SJCRH30 (cell line): ENCODE measurements at regions not wholly inside any gene's neighbourhood (a gene's known extent, or its start where the extent isn't known, plus 50 kb on each side); places are given as distances from the start of the nearest gene placed in this dataset.

Experiments used
- DNase-seq, 2 experiments: peaks; one replicate each; pipeline ENCODE4 v3.0.0-alpha.2; 2015 to 2020
- H3K27ac ChIP-seq: fragments of 250-450 bp; sonication (Bioruptor Pico); 2 replicates; pipeline ENCODE4 v1.5.1; 2020; ENCODE audit warnings: mild to moderate bottlenecking, moderate library complexity
- H3K27me3 ChIP-seq: fragments of 250-450 bp; sonication (Bioruptor Pico); 2 replicates; pipeline ENCODE4 v1.5.1; 2020; ENCODE audit warnings: mild to moderate bottlenecking, moderate library complexity
- H3K36me3 ChIP-seq: fragments of 250-450 bp; sonication (Bioruptor Pico); 2 replicates; pipeline ENCODE4 v1.5.1; 2020; ENCODE audit warnings: mild to moderate bottlenecking, moderate library complexity
- H3K4me1 ChIP-seq: fragments of 250-450 bp; sonication (Bioruptor Pico); 2 replicates; pipeline ENCODE4 v1.5.1; 2020; ENCODE audit warnings: mild to moderate bottlenecking, moderate library complexity
- H3K4me3 ChIP-seq: fragments of 250-450 bp; sonication (Bioruptor Pico); 2 replicates; pipeline ENCODE4 v1.5.1; 2020; ENCODE audit warnings: mild to moderate bottlenecking, moderate library complexity
- H3K9me3 ChIP-seq: fragments of 250-450 bp; sonication (Bioruptor Pico); replicated peaks from 2 replicates; pipeline ENCODE4 v1.5.1; 2020; ENCODE audit warnings: mild to moderate bottlenecking, moderate library complexity

- Histone ChIP-seq H3K9me3 (no peaks in the 10 kb centered on the region), H3K27me3 (no peaks in the 10 kb centered on the region), H3K4me1 (no peaks in the 10 kb centered on the region), H3K4me3 (no peak overlapping the region), H3K27ac (no peak overlapping the region), H3K36me3 (no peaks in the 10 kb centered on the region)
- peak in 1 of 2 experiments; percentile 4 for DNase-seq
These were observed 190.8 kb upstream of the TOPAZ1 start for GRCh38 chr3:44050867-44051266.

GRCh38 chr3:44055951-44056350 is 185.7 kb upstream of the TOPAZ1 start:
- Histone ChIP-seq H3K36me3 (no peaks in the 10 kb centered on the region), H3K4me1 (no peaks in the 10 kb centered on the region), H3K4me3 (no peak overlapping the region), H3K9me3 (no peaks in the 10 kb centered on the region), H3K27ac (no peak overlapping the region), H3K27me3 (no peaks in the 10 kb centered on the region)
- DNase-seq: no peak

- H3K27me3 ChIP-seq: no peaks in the 10 kb centered on the region
- no peaks in the 10 kb centered on the region for H3K36me3 ChIP-seq
- no peak for DNase-seq
- no peaks in the 10 kb centered on the region for H3K4me1 ChIP-seq
- no peak overlapping the region for H3K4me3 ChIP-seq
- H3K27ac ChIP-seq: no peak overlapping the region
- no peaks in the 10 kb centered on the region for H3K9me3 ChIP-seq
These were observed 185.0 kb upstream of the TOPAZ1 start for GRCh38 chr3:44056446-44057240.

- no peaks in the 10 kb centered on the region for H3K27me3 ChIP-seq
- DNase-seq: no peak
- H3K27ac ChIP-seq: no peak overlapping the region
- H3K36me3 ChIP-seq: no peaks in the 10 kb centered on the region
- H3K4me3 ChIP-seq: no peak overlapping the region
- no peaks in the 10 kb centered on the region for H3K4me1 ChIP-seq
- H3K9me3 ChIP-seq: no peaks in the 10 kb centered on the region
These were observed 183.4 kb upstream of the TOPAZ1 start for GRCh38 chr3:44058022-44058867.

GRCh38 chr3:44058868-44059203 is 182.8 kb upstream of the TOPAZ1 start:
- Histone ChIP-seq H3K27ac (no peak overlapping the region), H3K4me1 (no peaks in the 10 kb centered on the region), H3K27me3 (no peaks in the 10 kb centered on the region), H3K4me3 (no peak overlapping the region), H3K36me3 (no peaks in the 10 kb centered on the region), H3K9me3 (no peaks in the 10 kb centered on the region)
- DNase-seq: no peak

- Histone ChIP-seq H3K4me1 (no peaks in the 10 kb centered on the region), H3K4me3 (no peak overlapping the region), H3K27ac (no peak overlapping the region), H3K9me3 (no peaks in the 10 kb centered on the region), H3K36me3 (no peaks in the 10 kb centered on the region), H3K27me3 (no peaks in the 10 kb centered on the region)
- no peak for DNase-seq
These were observed 181.5 kb upstream of the TOPAZ1 start for GRCh38 chr3:44060164-44060563.

- Histone ChIP-seq H3K9me3 (no peaks in the 10 kb centered on the region), H3K36me3 (no peaks in the 10 kb centered on the region), H3K4me1 (no peaks in the 10 kb centered on the region), H3K27ac (no peak overlapping the region), H3K4me3 (no peak overlapping the region), H3K27me3 (no peaks in the 10 kb centered on the region)
- no peak for DNase-seq
These were observed 180.4 kb upstream of the TOPAZ1 start for GRCh38 chr3:44061268-44061667.

- Histone ChIP-seq H3K27me3 (no peaks in the 10 kb centered on the region), H3K36me3 (no peaks in the 10 kb centered on the region), H3K27ac (no peak overlapping the region), H3K9me3 (no peaks in the 10 kb centered on the region), H3K4me3 (no peak overlapping the region), H3K4me1 (no peaks in the 10 kb centered on the region)
- no peak for DNase-seq
These were observed 179.7 kb upstream of the TOPAZ1 start for GRCh38 chr3:44061961-44062360.

GRCh38 chr3:44065311-44066094 is 176.2 kb upstream of the TOPAZ1 start:
- Histone ChIP-seq H3K4me1 (no peaks in the 10 kb centered on the region), H3K27ac (no peak overlapping the region), H3K9me3 (no peaks in the 10 kb centered on the region), H3K4me3 (no peak overlapping the region), H3K27me3 (no peaks in the 10 kb centered on the region), H3K36me3 (no peaks in the 10 kb centered on the region)
- DNase-seq: no peak

GRCh38 chr3:44066806-44067205 is 174.9 kb upstream of the TOPAZ1 start:
- Histone ChIP-seq H3K27me3 (no peaks in the 10 kb centered on the region), H3K36me3 (no peaks in the 10 kb centered on the region), H3K9me3 (no peaks in the 10 kb centered on the region), H3K4me1 (no peaks in the 10 kb centered on the region), H3K4me3 (no peak overlapping the region), H3K27ac (no peak overlapping the region)
- no peak for DNase-seq

- no peaks in the 10 kb centered on the region for H3K9me3 ChIP-seq
- H3K27ac ChIP-seq: no peak overlapping the region
- no peaks in the 10 kb centered on the region for H3K36me3 ChIP-seq
- no peaks in the 10 kb centered on the region for H3K27me3 ChIP-seq
- no peaks in the 10 kb centered on the region for H3K4me1 ChIP-seq
- H3K4me3 ChIP-seq: no peak overlapping the region
- DNase-seq: no peak
These were observed 174.3 kb upstream of the TOPAZ1 start for GRCh38 chr3:44067431-44067830.

- H3K36me3 ChIP-seq: no peaks in the 10 kb centered on the region
- no peak overlapping the region for H3K27ac ChIP-seq
- no peaks in the 10 kb centered on the region for H3K4me1 ChIP-seq
- no peak overlapping the region for H3K4me3 ChIP-seq
- no peaks in the 10 kb centered on the region for H3K9me3 ChIP-seq
- no peak for DNase-seq
- H3K27me3 ChIP-seq: no peaks in the 10 kb centered on the region
These were observed 172.9 kb upstream of the TOPAZ1 start for GRCh38 chr3:44068753-44069152.

GRCh38 chr3:44069276-44069675 is 172.4 kb upstream of the TOPAZ1 start:
- Histone ChIP-seq H3K27ac (no peak overlapping the region), H3K4me3 (no peak overlapping the region), H3K36me3 (no peaks in the 10 kb centered on the region), H3K9me3 (no peaks in the 10 kb centered on the region), H3K4me1 (no peaks in the 10 kb centered on the region), H3K27me3 (no peaks in the 10 kb centered on the region)
- no peak for DNase-seq

GRCh38 chr3:44070841-44071546 is 170.7 kb upstream of the TOPAZ1 start:
- H3K36me3 ChIP-seq: no peaks in the 10 kb centered on the region
- H3K4me1 ChIP-seq: no peaks in the 10 kb centered on the region
- no peak overlapping the region for H3K4me3 ChIP-seq
- no peaks in the 10 kb centered on the region for H3K9me3 ChIP-seq
- no peak overlapping the region for H3K27ac ChIP-seq
- no peak for DNase-seq
- H3K27me3 ChIP-seq: no peaks in the 10 kb centered on the region
